Stomach (tissue), 4 donors: ENCODE measurements at regions not wholly inside any gene's neighbourhood (a gene's known extent, or its start where the extent isn't known, plus 50 kb on each side); places are given as distances from the start of the nearest gene placed in this dataset.

Source experiments
- EP300 ChIP-seq: sonication (generic); formaldehyde crosslinking; IDR thresholded peaks from one replicate; pipeline ENCODE4 v1.6.1; 2017; ENCODE audit warnings: antibody characterized with exemption
- POLR2A ChIP-seq, 4 donors: fragments of 450-650 bp; IDR thresholded peaks; one replicate each; pipeline ENCODE4 v1.6.1; 2016; ENCODE audit warnings: antibody characterized with exemption in 4 of 4, control low read depth in 2 of 4, mild to moderate bottlenecking in 1 of 4, moderate library complexity in 1 of 4
- TF ChIP-seq, protein P1 (sequence below), 7 experiments: fragments of 450-650 bp in 4 of 7; fragments of 200-600 bp in 3 of 7; sonication (generic) in 3 of 7; IDR thresholded peaks; one replicate each; pipeline ENCODE4 v1.5.1; 2016 to 2019; ENCODE audit warnings: antibody characterized with exemption in 7 of 7, control low read depth in 2 of 7, mild to moderate bottlenecking in 1 of 7

DNA sequence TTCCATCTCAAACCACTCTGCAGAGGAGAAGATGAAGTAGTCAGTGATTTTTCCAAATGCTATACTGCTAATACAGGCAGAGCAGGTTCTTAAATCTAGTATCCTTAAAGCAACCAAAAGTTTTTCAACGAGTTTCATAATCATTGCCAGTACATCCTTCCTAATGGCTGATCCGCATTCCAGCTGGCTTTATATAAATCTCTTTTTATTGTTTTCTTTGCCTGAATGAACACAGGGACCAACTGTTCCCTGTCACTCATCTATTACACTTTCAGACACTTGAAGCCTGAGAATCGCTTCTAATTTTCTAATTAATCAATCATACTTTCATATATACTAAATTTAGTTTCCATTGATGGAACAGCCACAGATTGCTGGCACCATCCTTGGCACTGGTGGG lies 508.6 kb downstream of the RAB28 start:
- TF ChIP-seq POLR2A (IDR thresholded peaks at IDR 0.05), result no peak
- TF ChIP-seq, protein P1, sequence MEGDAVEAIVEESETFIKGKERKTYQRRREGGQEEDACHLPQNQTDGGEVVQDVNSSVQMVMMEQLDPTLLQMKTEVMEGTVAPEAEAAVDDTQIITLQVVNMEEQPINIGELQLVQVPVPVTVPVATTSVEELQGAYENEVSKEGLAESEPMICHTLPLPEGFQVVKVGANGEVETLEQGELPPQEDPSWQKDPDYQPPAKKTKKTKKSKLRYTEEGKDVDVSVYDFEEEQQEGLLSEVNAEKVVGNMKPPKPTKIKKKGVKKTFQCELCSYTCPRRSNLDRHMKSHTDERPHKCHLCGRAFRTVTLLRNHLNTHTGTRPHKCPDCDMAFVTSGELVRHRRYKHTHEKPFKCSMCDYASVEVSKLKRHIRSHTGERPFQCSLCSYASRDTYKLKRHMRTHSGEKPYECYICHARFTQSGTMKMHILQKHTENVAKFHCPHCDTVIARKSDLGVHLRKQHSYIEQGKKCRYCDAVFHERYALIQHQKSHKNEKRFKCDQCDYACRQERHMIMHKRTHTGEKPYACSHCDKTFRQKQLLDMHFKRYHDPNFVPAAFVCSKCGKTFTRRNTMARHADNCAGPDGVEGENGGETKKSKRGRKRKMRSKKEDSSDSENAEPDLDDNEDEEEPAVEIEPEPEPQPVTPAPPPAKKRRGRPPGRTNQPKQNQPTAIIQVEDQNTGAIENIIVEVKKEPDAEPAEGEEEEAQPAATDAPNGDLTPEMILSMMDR (IDR thresholded peaks at IDR 0.05), result no peak
- TF ChIP-seq EP300, result no peak
